Activated CD8-positive, alpha-beta memory T cell treated with anti-CD3 and anti-CD28 coated beads for 24 hours (primary cell): ENCODE measurements at regions not wholly inside any gene's neighbourhood (a gene's known extent, or its start where the extent isn't known, plus 50 kb on each side); places are given as distances from the start of the nearest gene placed in this dataset.
A peak's percentile ranks its signal among the peaks of the same experiment; 100 is the strongest.

Experiments
- DNase-seq: peaks from one replicate; pipeline ENCODE4 v3.0.0-alpha.2; 2020

- DNase-seq: peak; percentile 45
Observed at GRCh38 chr6:170110201-170111140, 180.4 kb downstream of the DLL1 start.

- peak; percentile 26 for DNase-seq
Observed at GRCh38 chr6:170108890-170109587, 181.8 kb downstream of the DLL1 start.

- DNase-seq: peak; percentile 42
Observed at GRCh38 chr6:170108456-170108855, 182.4 kb downstream of the DLL1 start.

GRCh38 chr6:170107606-170108222, 183.2 kb downstream of the DLL1 start:
- DNase-seq: peak; percentile 30

- DNase-seq: peak; percentile 30
Observed at GRCh38 chr6:170106906-170107525, 183.9 kb downstream of the DLL1 start.

- peak; percentile 58 for DNase-seq
Observed at GRCh38 chr6:170102582-170103481, 188.0 kb downstream of the DLL1 start.

- DNase-seq: peak; percentile 47
Observed at GRCh38 chr6:170102038-170102437, 188.8 kb downstream of the DLL1 start.

GRCh38 chr6:170101281-170102035, 189.4 kb downstream of the DLL1 start:
- DNase-seq: no peak

- no peak for DNase-seq
Observed at GRCh38 chr6:170100046-170100445, 190.8 kb downstream of the DLL1 start.

GRCh38 chr6:170099387-170099786, 191.5 kb downstream of the DLL1 start:
- DNase-seq: no peak

- DNase-seq: peak; percentile 44
Observed at GRCh38 chr6:170098428-170099170, 192.3 kb downstream of the DLL1 start.

- DNase-seq: peak; percentile 30
Observed at GRCh38 chr6:170097505-170098427, 193.1 kb downstream of the DLL1 start.

GRCh38 chr6:170096803-170097504, 193.9 kb downstream of the DLL1 start:
- DNase-seq: no peak

- DNase-seq: no peak
Observed at GRCh38 chr6:170096191-170096802, 194.6 kb downstream of the DLL1 start.

GRCh38 chr6:170095273-170095981, 195.5 kb downstream of the DLL1 start:
- DNase-seq: peak; percentile 41

- DNase-seq: peak; percentile 37
Observed at GRCh38 chr6:170094686-170095272, 196.1 kb downstream of the DLL1 start.
